ENCODE measurements at regions not wholly inside any gene's neighbourhood (a gene's known extent, or its start where the extent isn't known, plus 50 kb on each side); places are given as distances from the start of the nearest gene placed in this dataset.

- POLR2A ChIA-PET (ENCODE audit: partially characterized antibody), result interaction anchor here (1.0 kb wide), 1 partner anchor 22 kb away, joined by 3 read pairs; no protein-coding TSS in a partner anchor
- no peak overlapping the region for H3K4me2 ChIP-seq (ENCODE audit: insufficient read depth in 1 of 2, low read depth in 2 of 2, low read length in 2 of 2)
- H3K14ac ChIP-seq (ENCODE audit: insufficient read length), result no peak overlapping the region
- no peak for DNase-seq (ENCODE audit: low read depth in 1 of 2, low spot score in 2 of 2)
- H2BK15ac ChIP-seq (ENCODE audit: low read length), result no peak overlapping the region
- H3K56ac ChIP-seq (replicated peaks; ENCODE audit: insufficient read length, low read depth, low read length), result no peak overlapping the region
- no peak overlapping the region for H2BK20ac ChIP-seq (ENCODE audit: low read length)
- H2AK5ac ChIP-seq (ENCODE audit: low read depth, low read length), result no peak overlapping the region
- H3K23ac ChIP-seq (ENCODE audit: insufficient read length), result no peak overlapping the region
- no peaks in the 10 kb centered on the region for H3K27me3 ChIP-seq (replicated peaks in 1 of 4; ENCODE audit: control insufficient read depth in 3 of 4, extremely low read depth in 1 of 4, insufficient read depth in 3 of 4, low read length in 3 of 4)
- H3K4ac ChIP-seq (replicated peaks; ENCODE audit: insufficient read length, low read depth, low read length), result no peak overlapping the region
- H2AFZ ChIP-seq (ENCODE audit: low read length), result no peak overlapping the region
- WGBS, 2 experiments (ENCODE audit: extremely low coverage in 1 of 2, insufficient coverage in 1 of 2, insufficient read length in 1 of 2, insufficient replicate concordance in 2 of 2, low coverage in 1 of 2, low lambda C conversion rate in 2 of 2, missing lambda C conversion rate in 1 of 2), result 93% methylated on average over 1 of the region's 1 CpG; no CpG with 5 or more reads in 1 of the 2 experiments
- H4K20me1 ChIP-seq (replicated peaks in 1 of 2; ENCODE audit: control insufficient read depth in 1 of 2, insufficient read depth in 2 of 2, low read length in 2 of 2), result no peaks in the 10 kb centered on the region
- H3K4me1 ChIP-seq (replicated peaks in 1 of 4; ENCODE audit: control insufficient read depth in 3 of 4, insufficient read depth in 4 of 4, low read length in 3 of 4), result peaks cover 0 to 2% (median 0%) of the 10 kb centered on the region in 4 experiments; a peak in 1 of 7 replicates
- no peaks in the 10 kb centered on the region for H3K9me3 ChIP-seq (ENCODE audit: insufficient read depth in 2 of 2, low read depth in 1 of 2, low read length in 1 of 2)
- no peak overlapping the region for H2BK120ac ChIP-seq (replicated peaks; ENCODE audit: low read depth, low read length)
- H4K91ac ChIP-seq (replicated peaks; ENCODE audit: insufficient read length, low read length), result no peak overlapping the region
- no peaks in the 10 kb centered on the region for H3K36me3 ChIP-seq (ENCODE audit: control insufficient read depth in 2 of 4, insufficient read depth in 4 of 4, low read length in 3 of 4)
- no peak for FAIRE-seq
- CTCF ChIA-PET (ENCODE audit: partially characterized antibody), result interaction anchor here (1.0 kb wide), 1 partner anchor 91 kb away, joined by 4 read pairs; no protein-coding TSS in a partner anchor
- H3K27ac ChIP-seq (ENCODE audit: low read depth, low read length), result no peak overlapping the region
- no peak overlapping the region for H3K18ac ChIP-seq (ENCODE audit: extremely low read depth, low read length)
- H4K5ac ChIP-seq (ENCODE audit: insufficient read length, low read depth, low read length), result no peak overlapping the region
- no peak overlapping the region for H3K9ac ChIP-seq (replicated peaks in 1 of 4; ENCODE audit: extremely low read depth in 1 of 4, low read depth in 3 of 4, low read length in 3 of 4)
- H3K4me3 ChIP-seq (ENCODE audit: extremely low read depth in 1 of 4, insufficient read depth in 2 of 4, low read depth in 3 of 4, low read length in 4 of 4), result no peak overlapping the region
- H4K8ac ChIP-seq (ENCODE audit: extremely low read depth, insufficient read depth, low read length), result no peak overlapping the region
- no peaks in the 10 kb centered on the region for H3K79me1 ChIP-seq (ENCODE audit: low read depth, low read length)
- H3K23me2 ChIP-seq (ENCODE audit: low read depth, low read length), result no peaks in the 10 kb centered on the region
- H2BK12ac ChIP-seq (ENCODE audit: low read depth, low read length), result no peak overlapping the region
- H2BK5ac ChIP-seq (ENCODE audit: low read depth, low read length), result no peak overlapping the region
- no peaks in the 10 kb centered on the region for H3K79me2 ChIP-seq (ENCODE audit: control insufficient read depth in 1 of 2, insufficient read depth in 2 of 2, low read length in 2 of 2)
- TF ChIP-seq, protein P1, sequence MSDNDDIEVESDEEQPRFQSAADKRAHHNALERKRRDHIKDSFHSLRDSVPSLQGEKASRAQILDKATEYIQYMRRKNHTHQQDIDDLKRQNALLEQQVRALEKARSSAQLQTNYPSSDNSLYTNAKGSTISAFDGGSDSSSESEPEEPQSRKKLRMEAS (IDR thresholded peaks at IDR 0.05), result no peak
- no peak for TF ChIP-seq SIX5 (IDR thresholded peaks at IDR 0.05; ENCODE audit: low read depth, low read length)
- TF ChIP-seq, protein P2, sequence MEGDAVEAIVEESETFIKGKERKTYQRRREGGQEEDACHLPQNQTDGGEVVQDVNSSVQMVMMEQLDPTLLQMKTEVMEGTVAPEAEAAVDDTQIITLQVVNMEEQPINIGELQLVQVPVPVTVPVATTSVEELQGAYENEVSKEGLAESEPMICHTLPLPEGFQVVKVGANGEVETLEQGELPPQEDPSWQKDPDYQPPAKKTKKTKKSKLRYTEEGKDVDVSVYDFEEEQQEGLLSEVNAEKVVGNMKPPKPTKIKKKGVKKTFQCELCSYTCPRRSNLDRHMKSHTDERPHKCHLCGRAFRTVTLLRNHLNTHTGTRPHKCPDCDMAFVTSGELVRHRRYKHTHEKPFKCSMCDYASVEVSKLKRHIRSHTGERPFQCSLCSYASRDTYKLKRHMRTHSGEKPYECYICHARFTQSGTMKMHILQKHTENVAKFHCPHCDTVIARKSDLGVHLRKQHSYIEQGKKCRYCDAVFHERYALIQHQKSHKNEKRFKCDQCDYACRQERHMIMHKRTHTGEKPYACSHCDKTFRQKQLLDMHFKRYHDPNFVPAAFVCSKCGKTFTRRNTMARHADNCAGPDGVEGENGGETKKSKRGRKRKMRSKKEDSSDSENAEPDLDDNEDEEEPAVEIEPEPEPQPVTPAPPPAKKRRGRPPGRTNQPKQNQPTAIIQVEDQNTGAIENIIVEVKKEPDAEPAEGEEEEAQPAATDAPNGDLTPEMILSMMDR (IDR thresholded peaks at IDR 0.05; ENCODE audit: control extremely low read depth in 1 of 3, insufficient read depth in 1 of 3, low read depth in 1 of 3, low read length in 3 of 3), result no peak
- TF ChIP-seq E2F6 (IDR thresholded peaks at IDR 0.05), result no peak
- TF ChIP-seq BCL11A (IDR thresholded peaks at IDR 0.05; ENCODE audit: low read depth in 2 of 2, low read length in 2 of 2), result no peak
- no peak for TF ChIP-seq HDAC6 (IDR thresholded peaks at IDR 0.05; ENCODE audit: low read depth, low read length)
- TF ChIP-seq, protein P3, sequence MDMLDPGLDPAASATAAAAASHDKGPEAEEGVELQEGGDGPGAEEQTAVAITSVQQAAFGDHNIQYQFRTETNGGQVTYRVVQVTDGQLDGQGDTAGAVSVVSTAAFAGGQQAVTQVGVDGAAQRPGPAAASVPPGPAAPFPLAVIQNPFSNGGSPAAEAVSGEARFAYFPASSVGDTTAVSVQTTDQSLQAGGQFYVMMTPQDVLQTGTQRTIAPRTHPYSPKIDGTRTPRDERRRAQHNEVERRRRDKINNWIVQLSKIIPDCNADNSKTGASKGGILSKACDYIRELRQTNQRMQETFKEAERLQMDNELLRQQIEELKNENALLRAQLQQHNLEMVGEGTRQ (IDR thresholded peaks at IDR 0.05; ENCODE audit: low read length), result no peak
- no peak for TF ChIP-seq BACH1 (IDR thresholded peaks at IDR 0.05; ENCODE audit: low read length)
- no peak for TF ChIP-seq SUZ12 (IDR thresholded peaks at IDR 0.05; ENCODE audit: low read length)
- no peak for TF ChIP-seq TEAD4 (IDR thresholded peaks at IDR 0.05; ENCODE audit: low read depth, low read length)
- no peak for TF ChIP-seq SP1 (IDR thresholded peaks at IDR 0.05; ENCODE audit: low read depth, low read length)
Measured at GRCh38 chr9:20037699-20038098, 248.9 kb upstream of the SLC24A2 start.

Data from H1 (cell line).